IMR-90 (cell line): ENCODE measurements at regions not wholly inside any gene's neighbourhood (a gene's known extent, or its start where the extent isn't known, plus 50 kb on each side); places are given as distances from the start of the nearest gene placed in this dataset.

Experiments used
- ATAC-seq: fragments of 200-7000 bp; cut with Tn5 transposase; 2 replicates; pipeline ENCODE4 v1.9.1; 2020; ENCODE audit warnings: low read depth, mild to moderate bottlenecking, moderate library complexity
- BruUV-seq: library from RNA; stranded (reverse); fragments of 400-500 nt; replicated peaks from 2 replicates; lab custom pipeline; 2021; lab: Mats Ljungman, UMichigan
- CTCF ChIA-PET: fragments of 300-600 bp; formaldehyde crosslinking; extraction: SDS; loops from one replicate; lab custom pipeline; 2021; ENCODE audit warnings: antibody characterized with exemption; lab: Yijun Ruan, JAX
- POLR2A ChIA-PET: fragments of 300-600 bp; sonication (Branson Sonifier 250); formaldehyde crosslinking; loops from one replicate; lab custom pipeline; 2022; ENCODE audit warnings: antibody characterized with exemption; ENCODE audit not compliant: unreplicated experiment; lab: Charles Lee
- DNase-seq: peaks from one replicate; pipeline ENCODE4 v3.0.0; 2013
- H2AFZ ChIP-seq: replicated peaks from 2 replicates; pipeline ENCODE3; 2013; ENCODE audit warnings: low read length, mild to moderate bottlenecking; ENCODE audit not compliant: poor library complexity
- H2AK5ac ChIP-seq: 2 replicates; pipeline ENCODE4 v1.6.1; 2013; ENCODE audit warnings: low read depth, low read length, inconsistent platforms
- H2AK9ac ChIP-seq: replicated peaks from 2 replicates; pipeline ENCODE3; 2013; ENCODE audit warnings: mild to moderate bottlenecking, low read depth, low read length, moderate library complexity; ENCODE audit not compliant: poor library complexity
- H2BK120ac ChIP-seq: 2 replicates; pipeline ENCODE4 v1.6.1; 2013; ENCODE audit warnings: low read depth, low read length, inconsistent platforms
- H2BK15ac ChIP-seq: 3 replicates; pipeline ENCODE4 v1.6.1; 2013; ENCODE audit warnings: low read depth, low read length, inconsistent platforms
- H2BK20ac ChIP-seq: 2 replicates; pipeline ENCODE4 v1.6.1; 2013; ENCODE audit warnings: low read depth, mild to moderate bottlenecking, inconsistent platforms, low read length, moderate library complexity
- H2BK5ac ChIP-seq: 2 replicates; pipeline ENCODE4 v1.6.1; 2013; ENCODE audit warnings: mild to moderate bottlenecking, low read depth, low read length, inconsistent platforms; ENCODE audit not compliant: poor library complexity, severe bottlenecking
- H3K14ac ChIP-seq: replicated peaks from 2 replicates; pipeline ENCODE4 v1.6.1; 2013; ENCODE audit warnings: low read depth, low read length, inconsistent platforms
- H3K18ac ChIP-seq: 2 replicates; pipeline ENCODE4 v1.6.1; 2013; ENCODE audit warnings: low read depth, low read length, control low read depth
- H3K23ac ChIP-seq: 2 replicates; pipeline ENCODE4 v1.6.1; 2013; ENCODE audit warnings: low read depth, low read length, inconsistent platforms
- H3K27ac ChIP-seq: 2 replicates; pipeline ENCODE4 v1.5.1; 2013; ENCODE audit warnings: mild to moderate bottlenecking, control low read depth, low read length; ENCODE audit not compliant: insufficient read depth
- H3K27me3 ChIP-seq: 2 replicates; pipeline ENCODE4 v1.6.1; 2013; ENCODE audit warnings: low read length; ENCODE audit not compliant: control insufficient read depth, insufficient read depth
- H3K36me3 ChIP-seq: 2 replicates; pipeline ENCODE4 v1.6.1; 2013; ENCODE audit warnings: low read length, mixed read lengths; ENCODE audit not compliant: control insufficient read depth, insufficient read depth
- H3K4ac ChIP-seq: 2 replicates; pipeline ENCODE4 v1.6.1; 2013; ENCODE audit warnings: low read depth, low read length, inconsistent platforms
- H3K4me1 ChIP-seq: 2 replicates; pipeline ENCODE4 v1.6.1; 2013; ENCODE audit warnings: low read length, mixed read lengths; ENCODE audit not compliant: control insufficient read depth, insufficient read depth
- H3K4me2 ChIP-seq: 2 replicates; pipeline ENCODE4 v1.6.1; 2013; ENCODE audit warnings: low read depth, mild to moderate bottlenecking, control low read depth, low read length, moderate library complexity
- H3K4me3 ChIP-seq: 2 replicates; pipeline ENCODE4 v1.5.1; 2013; ENCODE audit warnings: low read depth, mild to moderate bottlenecking, control low read depth, low read length, moderate library complexity; ENCODE audit not compliant: insufficient read depth
- H3K56ac ChIP-seq: 2 replicates; pipeline ENCODE4 v1.6.1; 2013; ENCODE audit warnings: low read length, inconsistent platforms; ENCODE audit not compliant: insufficient read depth; ENCODE audit errors: extremely low read depth
- H3K79me1 ChIP-seq, 2 experiments: 2 replicates each; pipeline ENCODE4 v1.6.1; 2013; ENCODE audit warnings: low read length in 2 of 2, inconsistent platforms in 1 of 2, low read depth in 1 of 2
- H3K9ac ChIP-seq: 2 replicates; pipeline ENCODE4 v1.6.1; 2013; ENCODE audit warnings: low read depth, low read length, control low read depth
- H3K9me1 ChIP-seq: 2 replicates; pipeline ENCODE4 v1.6.1; 2013; ENCODE audit warnings: low read length, inconsistent platforms; ENCODE audit not compliant: insufficient read depth
- H3K9me3 ChIP-seq: 2 replicates; pipeline ENCODE4 v1.6.1; 2013; ENCODE audit warnings: low read length; ENCODE audit not compliant: control insufficient read depth, insufficient read depth
- H4K20me1 ChIP-seq: 2 replicates; pipeline ENCODE4 v1.6.1; 2013; ENCODE audit warnings: low read length, inconsistent platforms; ENCODE audit not compliant: insufficient read depth
- H4K5ac ChIP-seq: 2 replicates; pipeline ENCODE4 v1.6.1; 2013; ENCODE audit warnings: mild to moderate bottlenecking, low read depth, low read length, control low read depth
- H4K8ac ChIP-seq, 2 experiments: 2 replicates each; pipeline ENCODE4 v1.6.1; 2013; ENCODE audit warnings: low read depth in 2 of 2, low read length in 2 of 2, control low read depth in 1 of 2, inconsistent platforms in 1 of 2
- H4K91ac ChIP-seq: 2 replicates; pipeline ENCODE4 v1.6.1; 2013; ENCODE audit warnings: low read depth, low read length, inconsistent platforms; ENCODE audit not compliant: insufficient read depth
- CHD1 ChIP-seq: IDR thresholded peaks from 2 replicates; pipeline ENCODE4 v1.6.1; 2012; ENCODE audit warnings: low read depth, low read length, improper control_type of control experiment
- CTCF ChIP-seq: conservative IDR thresholded peaks from 2 replicates; pipeline ENCODE4 v1.5.1; 2012; ENCODE audit warnings: mild to moderate bottlenecking, low read depth, low read length, improper control_type of control experiment
- FOS ChIP-seq: fragments of 150-350 bp; IDR thresholded peaks from 2 replicates; pipeline ENCODE4 v1.6.1; 2016; ENCODE audit warnings: low read depth, low read length
- POLR2A ChIP-seq: IDR thresholded peaks from 2 replicates; pipeline ENCODE4 v1.6.1; 2012; ENCODE audit warnings: mild to moderate bottlenecking, low read depth, low read length
- RAD21 ChIP-seq: IDR thresholded peaks from 2 replicates; pipeline ENCODE4 v1.6.1; 2012; ENCODE audit warnings: low read length, improper control_type of control experiment
- SMC3 ChIP-seq: fragments of 150-350 bp; IDR thresholded peaks from 2 replicates; pipeline ENCODE4 v1.6.1; 2016; ENCODE audit warnings: low read depth, mild to moderate bottlenecking, antibody characterized with exemption, low read length, moderate library complexity
- whole genome bisulfite sequencing, 2 experiments: methylation state at CpG; one replicate each; pipeline versions ENCODE4 v1.1.5 to v1.1.7; 2013; ENCODE audit warnings: missing lambda C conversion rate in 2 of 2; ENCODE audit not compliant: insufficient read length in 1 of 2; ENCODE audit errors: extremely low coverage in 2 of 2; 5-methylcytosine and 5-hydroxymethylcytosine counted together
- dilution Hi-C: fragments of 300-500 bp; cut with HindIII; formaldehyde crosslinking; loops from one replicate; pipeline ENCODE4 v1.14.3; 2018; ENCODE audit warnings: low sequenced_read_pairs; ENCODE audit not compliant: unreplicated experiment
- in situ Hi-C: fragments of 300-500 bp; cut with MboI; formaldehyde crosslinking; loops from 3 replicates; pipeline ENCODE4 v1.14.3; 2019; ENCODE audit warnings: low sequenced_read_pairs, inconsistent platforms, mixed read lengths
- intact Hi-C: fragments of 100-400 bp; cut with micrococcal nuclease; formaldehyde crosslinking; loops from 2 replicates; pipeline ENCODE4 v1.10.0; 2022

GRCh38 chr14:34324363-34324795 is 137.7 kb downstream of the SPTSSA start:
- TF ChIP-seq POLR2A (no peak), FOS (no peak), CHD1 (no peak), RAD21 (peak; percentile 54), CTCF (peak; percentile 65), SMC3 (peak; percentile 27; the same call in 1 of the 2 replicates)
- H4K91ac ChIP-seq = no peak overlapping the region
- WGBS, 2 experiments = no CpG with 5 or more reads among the region's 6 CpGs
- no peak overlapping the region for H3K4me3 ChIP-seq
- BruUV-seq = no TSS peak
- H4K8ac ChIP-seq = no peak overlapping the region
- intact Hi-C loops = loop anchor here (1.0 to 2.0 kb wide), 2 partner anchors 485 to 1748 kb away; no protein-coding TSS in a partner anchor
- no peak overlapping the region for H2AFZ ChIP-seq
- 0 out of 2 replicates have a peak, but pooled peaks have one; percentile 49 for ATAC-seq
- H4K5ac ChIP-seq = no peak overlapping the region
- DNase-seq = peak; percentile 26
- no peak overlapping the region for H2BK15ac ChIP-seq
- H4K20me1 ChIP-seq = no peaks in the 10 kb centered on the region
- no peak overlapping the region for H2BK120ac ChIP-seq
- H3K4me2 ChIP-seq = no peak overlapping the region
- H3K4ac ChIP-seq = no peak overlapping the region
- no peak overlapping the region for H3K23ac ChIP-seq
- H3K9me1 ChIP-seq = no peaks in the 10 kb centered on the region
- in situ Hi-C loops = loop anchor here (5.0 kb wide), 1 partner anchor 487 kb away; no protein-coding TSS in a partner anchor
- H3K4me1 ChIP-seq = no peaks in the 10 kb centered on the region
- no peak overlapping the region for H2BK20ac ChIP-seq
- no peaks in the 10 kb centered on the region for H3K79me1 ChIP-seq
- H3K9me3 ChIP-seq = no peaks in the 10 kb centered on the region
- no peak overlapping the region for H3K18ac ChIP-seq
- no peak overlapping the region for H3K9ac ChIP-seq
- POLR2A ChIA-PET = no interaction called here
- no peak overlapping the region for H3K27ac ChIP-seq
- CTCF ChIA-PET = interaction anchor here (0.8 to 2.1 kb wide), 5 partner anchors 11 to 481 kb away, joined by 3 to 7 read pairs (median 3); no protein-coding TSS in a partner anchor
- no peak overlapping the region for H2AK5ac ChIP-seq
- no peak overlapping the region for H2AK9ac ChIP-seq
- dilution Hi-C loops = no loop called here
- H3K56ac ChIP-seq = no peak overlapping the region
- peaks cover 5% of the 10 kb centered on the region; the same call in 1 of the 2 replicates for H3K27me3 ChIP-seq
- no peaks in the 10 kb centered on the region for H3K36me3 ChIP-seq
- H2BK5ac ChIP-seq = no peak overlapping the region
- H3K14ac ChIP-seq = no peak overlapping the region
